Choroid plexus epithelial cell (primary cell): ENCODE measurements at regions not wholly inside any gene's neighbourhood (a gene's known extent, or its start where the extent isn't known, plus 50 kb on each side); places are given as distances from the start of the nearest gene placed in this dataset.

Experiments
- DNase-seq: peaks from one replicate; pipeline ENCODE4 v3.0.0-alpha.2; 2010; ENCODE audit warnings: low read depth
- H3K4me3 ChIP-seq: 2 replicates; pipeline ENCODE4 v1.5.1; 2011; ENCODE audit warnings: low read depth, mild to moderate bottlenecking, control low read depth, low read length, moderate library complexity
- CTCF ChIP-seq: conservative IDR thresholded peaks from 2 replicates; pipeline ENCODE4 v1.5.1; 2011; ENCODE audit warnings: low read depth, mild to moderate bottlenecking, control low read depth, inconsistent platforms, low read length, moderate library complexity

GRCh38 chr13:44698066-44698465 lies 121.9 kb upstream of the TSC22D1 start:
- no peak for DNase-seq
- TF ChIP-seq CTCF = no peak
- H3K4me3 ChIP-seq = no peak overlapping the region

- no peak for DNase-seq
- H3K4me3 ChIP-seq = no peak overlapping the region
- no peak for TF ChIP-seq CTCF
These were observed 120.9 kb upstream of the TSC22D1 start for GRCh38 chr13:44697058-44697457.

- H3K4me3 ChIP-seq = no peak overlapping the region
- DNase-seq = no peak
- no peak for TF ChIP-seq CTCF
These were observed 119.4 kb upstream of the TSC22D1 start for GRCh38 chr13:44695520-44695919.

- TF ChIP-seq CTCF = no peak
- no peak for DNase-seq
- H3K4me3 ChIP-seq = no peak overlapping the region
These were observed 118.7 kb upstream of the TSC22D1 start for GRCh38 chr13:44694842-44695241.

GRCh38 chr13:44694291-44694690 lies 118.2 kb upstream of the TSC22D1 start:
- H3K4me3 ChIP-seq = no peak overlapping the region
- no peak for DNase-seq
- no peak for TF ChIP-seq CTCF

- no peak for TF ChIP-seq CTCF
- H3K4me3 ChIP-seq = no peak overlapping the region
- no peak for DNase-seq
These were observed 117.1 kb upstream of the TSC22D1 start for GRCh38 chr13:44693156-44693764.

GRCh38 chr13:44692173-44692713 lies 116.1 kb upstream of the TSC22D1 start:
- peak; percentile 48 for DNase-seq
- no peak overlapping the region for H3K4me3 ChIP-seq
- no peak for TF ChIP-seq CTCF
